GM23248 (cell line): ENCODE measurements at regions not wholly inside any gene's neighbourhood (a gene's known extent, or its start where the extent isn't known, plus 50 kb on each side); places are given as distances from the start of the nearest gene placed in this dataset.
A peak's percentile ranks its signal among the peaks of the same experiment; 100 is the strongest.

ENCODE experiments used
- DNase-seq: peaks from one replicate; pipeline ENCODE4 v3.0.0-alpha.2; 2015
- H2AFZ ChIP-seq: fragments of 200-600 bp; sonication (generic); 2 replicates; pipeline ENCODE4 v1.6.1; 2016; ENCODE audit warnings: antibody characterized with exemption
- H3F3A ChIP-seq: fragments of 200-600 bp; sonication (generic); 2 replicates; pipeline ENCODE4 v1.6.1; 2016; ENCODE audit warnings: mild to moderate bottlenecking, antibody characterized with exemption, mixed run types; ENCODE audit not compliant: insufficient read depth
- H3K27ac ChIP-seq: fragments of 200-600 bp; sonication (generic); 2 replicates; pipeline ENCODE4 v1.5.1; 2016; ENCODE audit warnings: mild to moderate bottlenecking
- H3K27me3 ChIP-seq: fragments of 200-600 bp; sonication (generic); replicated peaks from 2 replicates; pipeline ENCODE4 v1.6.1; 2016; ENCODE audit warnings: mild to moderate bottlenecking; ENCODE audit not compliant: insufficient read depth
- H3K36me3 ChIP-seq: fragments of 200-600 bp; sonication (generic); 2 replicates; pipeline ENCODE4 v1.6.1; 2016; ENCODE audit warnings: low read depth, mild to moderate bottlenecking
- H3K4me1 ChIP-seq: fragments of 200-600 bp; sonication (generic); 2 replicates; pipeline ENCODE4 v1.6.1; 2016; ENCODE audit warnings: mild to moderate bottlenecking; ENCODE audit not compliant: insufficient read depth
- H3K4me2 ChIP-seq: fragments of 200-600 bp; sonication (generic); one replicate; pipeline ENCODE4 v1.6.1; 2016; ENCODE audit warnings: mild to moderate bottlenecking; ENCODE audit not compliant: unreplicated experiment
- H3K4me3 ChIP-seq: fragments of 200-600 bp; sonication (generic); 2 replicates; pipeline ENCODE4 v1.5.1; 2016; ENCODE audit warnings: mild to moderate bottlenecking
- H3K79me2 ChIP-seq: fragments of 200-600 bp; sonication (generic); 2 replicates; pipeline ENCODE4 v1.6.1; 2016; ENCODE audit warnings: mild to moderate bottlenecking; ENCODE audit not compliant: insufficient read depth
- H3K9ac ChIP-seq: fragments of 200-600 bp; sonication (generic); 2 replicates; pipeline ENCODE4 v1.6.1; 2016; ENCODE audit warnings: mild to moderate bottlenecking
- H3K9me2 ChIP-seq: fragments of 200-600 bp; sonication (generic); 2 replicates; pipeline ENCODE4 v1.6.1; 2016; ENCODE audit warnings: mixed run types, mild to moderate bottlenecking, moderate library complexity; ENCODE audit not compliant: insufficient read depth
- H3K9me3 ChIP-seq: fragments of 200-600 bp; sonication (generic); one replicate; pipeline ENCODE4 v1.6.1; 2017; ENCODE audit warnings: low read depth
- H4K20me1 ChIP-seq: fragments of 200-600 bp; sonication (generic); 2 replicates; pipeline ENCODE4 v1.6.0; 2016; ENCODE audit not compliant: insufficient read depth
- EZH2 ChIP-seq: fragments of 200-600 bp; sonication (generic); IDR thresholded peaks from 2 replicates; pipeline ENCODE4 v1.6.1; 2018; ENCODE audit warnings: antibody characterized with exemption, mild to moderate bottlenecking; ENCODE audit not compliant: insufficient read depth, poor library complexity, severe bottlenecking
- EZH2phosphoT487 ChIP-seq: fragments of 200-600 bp; sonication (generic); IDR thresholded peaks from 2 replicates; pipeline ENCODE4 v1.6.1; 2018; ENCODE audit warnings: antibody characterized with exemption, moderate library complexity, mild to moderate bottlenecking, low read depth; ENCODE audit not compliant: insufficient read depth
- WGBS, 2 experiments: methylation state at CpG; one replicate each; pipeline ENCODE4 v1.1.6; 2015 to 2017; ENCODE audit warnings: low lambda C conversion rate in 2 of 2, low coverage in 1 of 2; ENCODE audit errors: missing lambda C conversion rate in 2 of 2; 5-methylcytosine and 5-hydroxymethylcytosine counted together
- in situ Hi-C: fragments of 300-500 bp; cut with MboI; formaldehyde crosslinking; loops from 2 replicates; pipeline ENCODE4 v1.15.0; 2020

GRCh38 chr9:107644733-107645463 is 155.3 kb upstream of the KLF4 start:
- H3F3A ChIP-seq = peaks cover 1% of the 10 kb centered on the region
- no peaks in the 10 kb centered on the region for H3K36me3 ChIP-seq
- no peak overlapping the region for H3K27ac ChIP-seq
- TF ChIP-seq EZH2phosphoT487 (no peak), EZH2 (no peak)
- no peaks in the 10 kb centered on the region for H3K9me3 ChIP-seq
- WGBS, 2 experiments = 52 to 59% methylated on average over 4 of the region's 4 CpGs
- no peak overlapping the region for H3K4me2 ChIP-seq
- H2AFZ ChIP-seq = 0 out of 2 replicates have a peak overlapping the region, but pooled peaks have one; percentile 29
- H3K4me3 ChIP-seq = no peak overlapping the region
- H3K79me2 ChIP-seq = no peaks in the 10 kb centered on the region
- peaks cover 7% of the 10 kb centered on the region for H3K4me1 ChIP-seq
- no peaks in the 10 kb centered on the region for H3K27me3 ChIP-seq
- no peaks in the 10 kb centered on the region for H3K9me2 ChIP-seq
- H3K9ac ChIP-seq = no peak overlapping the region
- in situ Hi-C loops = loop anchor here (25.0 kb wide), 1 partner anchor 917 kb away; no protein-coding TSS in a partner anchor
- no peaks in the 10 kb centered on the region for H4K20me1 ChIP-seq
- DNase-seq = no peak

GRCh38 chr9:107639426-107639825 is 149.9 kb upstream of the KLF4 start:
- Histone ChIP-seq H3K9me3 (no peaks in the 10 kb centered on the region), H3K4me2 (peak overlapping the region; percentile 100), H4K20me1 (no peaks in the 10 kb centered on the region), H3K36me3 (no peaks in the 10 kb centered on the region), H3K4me1 (peaks cover 26% of the 10 kb centered on the region), H3F3A (peaks cover 30% of the 10 kb centered on the region), H3K9me2 (no peaks in the 10 kb centered on the region), H3K27me3 (no peaks in the 10 kb centered on the region), H3K4me3 (no peak overlapping the region), H3K27ac (peak overlapping the region; percentile 99), H2AFZ (no peak overlapping the region), H3K79me2 (no peaks in the 10 kb centered on the region), H3K9ac (peak overlapping the region; percentile 99)
- in situ Hi-C loops = loop anchor here (5.0 to 25.0 kb wide), 2 partner anchors 152 to 923 kb away; partner anchors contain the start of gene KLF4
- TF ChIP-seq EZH2 (no peak), EZH2phosphoT487 (no peak)
- no peak for DNase-seq
- WGBS, 2 experiments = 92 to 93% methylated on average over 4 of the region's 4 CpGs

GRCh38 chr9:107638521-107639310 is 149.1 kb upstream of the KLF4 start:
- no peak for TF ChIP-seq EZH2
- TF ChIP-seq EZH2phosphoT487 = no peak
- DNase-seq = peak; percentile 78
- H3K4me3 ChIP-seq = peak overlapping the region; percentile 89
- H3K27me3 ChIP-seq = no peaks in the 10 kb centered on the region
- H3K9me2 ChIP-seq = no peaks in the 10 kb centered on the region
- 7% methylated on average over 7 of the region's 7 CpGs for WGBS, 2 experiments
- H3K4me2 ChIP-seq = peak overlapping the region; percentile 100
- in situ Hi-C loops = loop anchor here (5.0 to 25.0 kb wide), 2 partner anchors 151 to 924 kb away; partner anchors contain the start of gene KLF4
- H3F3A ChIP-seq = peaks cover 34% of the 10 kb centered on the region
- H3K9ac ChIP-seq = peak overlapping the region; percentile 99
- peak overlapping the region; percentile 99 for H3K27ac ChIP-seq
- no peaks in the 10 kb centered on the region for H4K20me1 ChIP-seq
- peak overlapping the region; percentile 59 for H2AFZ ChIP-seq
- peaks cover 30% of the 10 kb centered on the region for H3K4me1 ChIP-seq
- H3K79me2 ChIP-seq = no peaks in the 10 kb centered on the region
- H3K36me3 ChIP-seq = no peaks in the 10 kb centered on the region
- no peaks in the 10 kb centered on the region for H3K9me3 ChIP-seq
